C4-2B (cell line): ENCODE measurements at regions not wholly inside any gene's neighbourhood (a gene's known extent, or its start where the extent isn't known, plus 50 kb on each side); places are given as distances from the start of the nearest gene placed in this dataset.

Source experiments
- H3K27ac ChIP-seq: fragments of 450-650 bp; 2 replicates; pipeline ENCODE4 v1.5.1; 2017
- CTCF ChIP-seq: fragments of 450-650 bp; conservative IDR thresholded peaks from 2 replicates; pipeline ENCODE4 v1.5.1; 2017; ENCODE audit warnings: mild to moderate bottlenecking
- ZFX ChIP-seq: fragments of 450-650 bp; IDR thresholded peaks from 2 replicates; pipeline ENCODE4 v1.6.1; 2017

GRCh38 chr7:46989247-46989646, 592.7 kb downstream of the TNS3 start:
- TF ChIP-seq ZFX (no peak), CTCF (no peak)
- no peak overlapping the region for H3K27ac ChIP-seq

- no peak for TF ChIP-seq CTCF
- TF ChIP-seq ZFX, result no peak
- no peak overlapping the region for H3K27ac ChIP-seq
Observed at GRCh38 chr7:46982928-46983327, 599.0 kb downstream of the TNS3 start.

GRCh38 chr7:46979439-46979838, 602.5 kb downstream of the TNS3 start:
- H3K27ac ChIP-seq, result no peak overlapping the region
- TF ChIP-seq ZFX (no peak), CTCF (no peak)

GRCh38 chr7:46975493-46975892, 606.4 kb downstream of the TNS3 start:
- H3K27ac ChIP-seq, result no peak overlapping the region
- TF ChIP-seq CTCF, result no peak

- no peak for TF ChIP-seq CTCF
- H3K27ac ChIP-seq, result no peak overlapping the region
Observed at GRCh38 chr7:46972205-46972604, 609.7 kb downstream of the TNS3 start.

GRCh38 chr7:46970476-46970875, 611.4 kb downstream of the TNS3 start:
- TF ChIP-seq ZFX, result no peak
- H3K27ac ChIP-seq, result no peak overlapping the region

- no peak for TF ChIP-seq ZFX
- no peak for TF ChIP-seq CTCF
- H3K27ac ChIP-seq, result no peak overlapping the region
Observed at GRCh38 chr7:46970131-46970430, 611.8 kb downstream of the TNS3 start.

GRCh38 chr7:46969303-46970130, 612.4 kb downstream of the TNS3 start:
- no peak overlapping the region for H3K27ac ChIP-seq
- TF ChIP-seq ZFX (no peak), CTCF (no peak)
